Activated CD4-positive, alpha-beta T cell treated with anti-CD3 and anti-CD28 coated beads, Interleukin-2, amount 50 U/mL, for 4 hours (primary cell): ENCODE measurements at regions not wholly inside any gene's neighbourhood (a gene's known extent, or its start where the extent isn't known, plus 50 kb on each side); places are given as distances from the start of the nearest gene placed in this dataset.

Experiments
- DNase-seq, 2 experiments: peaks; one replicate each; pipeline ENCODE4 v3.0.0-alpha.2; 2020

- DNase-seq = no peak
Measured at GRCh38 chr5:74279244-74279643, 361.3 kb downstream of the ENC1 start.

- DNase-seq = no peak
Measured at GRCh38 chr5:74277418-74277817, 363.1 kb downstream of the ENC1 start.

GRCh38 chr5:74275171-74275992, 365.1 kb downstream of the ENC1 start:
- DNase-seq = no peak

- no peak for DNase-seq
Measured at GRCh38 chr5:74274326-74274725, 366.2 kb downstream of the ENC1 start.

GRCh38 chr5:74272831-74273451, 367.6 kb downstream of the ENC1 start:
- no peak for DNase-seq

GRCh38 chr5:74272024-74272775, 368.3 kb downstream of the ENC1 start:
- no peak for DNase-seq

- no peak for DNase-seq
Measured at GRCh38 chr5:74268297-74268696, 372.2 kb downstream of the ENC1 start.

GRCh38 chr5:74266836-74267235, 373.7 kb downstream of the ENC1 start:
- DNase-seq = no peak

- no peak for DNase-seq
Measured at GRCh38 chr5:74266132-74266531, 374.4 kb downstream of the ENC1 start.

GRCh38 chr5:74262544-74263207, 377.9 kb downstream of the ENC1 start:
- no peak for DNase-seq

- no peak for DNase-seq
Measured at GRCh38 chr5:74261866-74262265, 378.7 kb downstream of the ENC1 start.

- no peak for DNase-seq
Measured at GRCh38 chr5:74261421-74261820, 379.1 kb downstream of the ENC1 start.

- no peak for DNase-seq
Measured at GRCh38 chr5:74259572-74259971, 381.0 kb downstream of the ENC1 start.

GRCh38 chr5:74258314-74258665, 382.2 kb downstream of the ENC1 start:
- no peak for DNase-seq

- DNase-seq = no peak
Measured at GRCh38 chr5:74257645-74258313, 382.7 kb downstream of the ENC1 start.

GRCh38 chr5:74257060-74257527, 383.4 kb downstream of the ENC1 start:
- no peak for DNase-seq

- no peak for DNase-seq
Measured at GRCh38 chr5:74255692-74256392, 384.7 kb downstream of the ENC1 start.

- DNase-seq = no peak
Measured at GRCh38 chr5:74254257-74254656, 386.3 kb downstream of the ENC1 start.

- DNase-seq = no peak
Measured at GRCh38 chr5:74252044-74252443, 388.5 kb downstream of the ENC1 start.

GRCh38 chr5:74251141-74252035, 389.1 kb downstream of the ENC1 start:
- no peak for DNase-seq
